ENCODE measurements at regions not wholly inside any gene's neighbourhood (a gene's known extent, or its start where the extent isn't known, plus 50 kb on each side); places are given as distances from the start of the nearest gene placed in this dataset.

- no peak for DNase-seq (ENCODE audit: low read depth)
These were observed 514.3 kb upstream of the SEL1L start for GRCh38 chr14:82047777-82048470.

- no peak for DNase-seq (ENCODE audit: low read depth)
These were observed 519.1 kb upstream of the SEL1L start for GRCh38 chr14:82052778-82053177.

GRCh38 chr14:82055515-82056115 is 522.0 kb upstream of the SEL1L start:
- no peak for DNase-seq (ENCODE audit: low read depth)

GRCh38 chr14:82060219-82060618 is 526.6 kb upstream of the SEL1L start:
- no peak for DNase-seq (ENCODE audit: low read depth)

- no peak for DNase-seq (ENCODE audit: low read depth)
These were observed 533.7 kb upstream of the SEL1L start for GRCh38 chr14:82067221-82067875.

GRCh38 chr14:82070040-82070439 is 536.4 kb upstream of the SEL1L start:
- DNase-seq (ENCODE audit: low read depth): no peak

- no peak for DNase-seq (ENCODE audit: low read depth)
These were observed 537.1 kb upstream of the SEL1L start for GRCh38 chr14:82070753-82071152.

GRCh38 chr14:82073547-82073946 is 539.9 kb upstream of the SEL1L start:
- DNase-seq (ENCODE audit: low read depth): no peak

GRCh38 chr14:82075566-82075965 is 541.9 kb upstream of the SEL1L start:
- DNase-seq (ENCODE audit: low read depth): no peak

GRCh38 chr14:82079553-82079952 is 545.9 kb upstream of the SEL1L start:
- no peak for DNase-seq (ENCODE audit: low read depth)

- no peak for DNase-seq (ENCODE audit: low read depth)
These were observed 546.7 kb upstream of the SEL1L start for GRCh38 chr14:82080370-82080769.

GRCh38 chr14:82084813-82085212 is 551.2 kb upstream of the SEL1L start:
- DNase-seq (ENCODE audit: low read depth): no peak

- no peak for DNase-seq (ENCODE audit: low read depth)
These were observed 557.4 kb upstream of the SEL1L start for GRCh38 chr14:82091097-82091496.

- no peak for DNase-seq (ENCODE audit: low read depth)
These were observed 561.2 kb upstream of the SEL1L start for GRCh38 chr14:82094829-82095345.

GRCh38 chr14:82104013-82104412 is 570.4 kb upstream of the SEL1L start:
- DNase-seq (ENCODE audit: low read depth): no peak

- DNase-seq (ENCODE audit: low read depth): no peak
These were observed 578.7 kb upstream of the SEL1L start for GRCh38 chr14:82112210-82112839.

- DNase-seq (ENCODE audit: low read depth): no peak
These were observed 579.4 kb upstream of the SEL1L start for GRCh38 chr14:82113007-82113406.

- no peak for DNase-seq (ENCODE audit: low read depth)
These were observed 580.1 kb upstream of the SEL1L start for GRCh38 chr14:82113710-82114109.

- DNase-seq (ENCODE audit: low read depth): no peak
These were observed 583.1 kb upstream of the SEL1L start for GRCh38 chr14:82116721-82117120.

GRCh38 chr14:82122655-82123054 is 589.0 kb upstream of the SEL1L start:
- no peak for DNase-seq (ENCODE audit: low read depth)

GRCh38 chr14:82124511-82124910 is 590.9 kb upstream of the SEL1L start:
- DNase-seq (ENCODE audit: low read depth): no peak

- no peak for DNase-seq (ENCODE audit: low read depth)
These were observed 592.4 kb upstream of the SEL1L start for GRCh38 chr14:82126006-82126405.

GRCh38 chr14:82134411-82134810 is 600.8 kb upstream of the SEL1L start:
- no peak for DNase-seq (ENCODE audit: low read depth)
